H1 (cell line): ENCODE measurements at regions not wholly inside any gene's neighbourhood (a gene's known extent, or its start where the extent isn't known, plus 50 kb on each side); places are given as distances from the start of the nearest gene placed in this dataset.

Experiments
- CTCF ChIA-PET: fragments of 300-600 bp; sonication (Branson Sonifier 250); formaldehyde crosslinking; loops from one replicate; lab custom pipeline; 2021; ENCODE audit not compliant: partially characterized antibody; lab: Charles Lee
- POLR2A ChIA-PET: fragments of 300-600 bp; sonication (Branson Sonifier 250); formaldehyde crosslinking; loops from one replicate; lab custom pipeline; 2021; ENCODE audit warnings: inconsistent platforms; ENCODE audit not compliant: partially characterized antibody; lab: Charles Lee
- DNase-seq, 2 experiments: peaks; one replicate each; pipeline versions ENCODE4 v3.0.0 to v3.0.0-alpha.2; 2010 to 2022; ENCODE audit warnings: low spot score in 2 of 2, low read depth in 1 of 2, mixed read lengths in 1 of 2
- FAIRE-seq: peaks from 2 replicates; lab custom pipeline; 2011; peaks lifted over from hg19 to GRCh38; lab: Jason Lieb, UNC
- H2AFZ ChIP-seq: 2 replicates; pipeline ENCODE4 v1.8.1; 2012; ENCODE audit warnings: low read length, inconsistent platforms
- H2AK5ac ChIP-seq: 2 replicates; pipeline ENCODE4 v1.6.1; 2013; ENCODE audit warnings: low read depth, low read length
- H2BK120ac ChIP-seq: replicated peaks from 2 replicates; pipeline ENCODE3; 2013; ENCODE audit warnings: low read depth, low read length, inconsistent platforms
- H2BK12ac ChIP-seq: 2 replicates; pipeline ENCODE4 v1.6.1; 2013; ENCODE audit warnings: low read depth, low read length
- H2BK15ac ChIP-seq: 2 replicates; pipeline ENCODE4 v1.6.1; 2013; ENCODE audit warnings: low read length
- H2BK20ac ChIP-seq: 2 replicates; pipeline ENCODE4 v1.6.1; 2013; ENCODE audit warnings: low read length
- H2BK5ac ChIP-seq: 2 replicates; pipeline ENCODE4 v1.6.1; 2013; ENCODE audit warnings: low read depth, low read length
- H3K14ac ChIP-seq: 2 replicates; pipeline ENCODE4 v1.6.1; 2013; ENCODE audit warnings: inconsistent platforms; ENCODE audit not compliant: insufficient read length
- H3K18ac ChIP-seq: 2 replicates; pipeline ENCODE4 v1.6.1; 2013; ENCODE audit warnings: low read length; ENCODE audit errors: extremely low read depth
- H3K23ac ChIP-seq: 2 replicates; pipeline ENCODE4 v1.6.1; 2013; ENCODE audit warnings: inconsistent platforms; ENCODE audit not compliant: insufficient read length
- H3K23me2 ChIP-seq: 2 replicates; pipeline ENCODE4 v1.6.1; 2013; ENCODE audit warnings: low read depth, low read length
- H3K27ac ChIP-seq: 2 replicates; pipeline ENCODE4 v1.6.1; 2011; ENCODE audit warnings: low read depth, low read length, inconsistent platforms
- H3K27me3 ChIP-seq, 4 experiments: replicated peaks in 1 of 4; 1 replicate in 1 of 4; 2 replicates in 3 of 4; pipeline versions ENCODE4 v1.6.1 to v1.8.1; 2011 to 2013; ENCODE audit warnings: low read length in 3 of 4, mild to moderate bottlenecking in 3 of 4, inconsistent platforms in 2 of 4, mixed read lengths in 2 of 4, moderate library complexity in 1 of 4; ENCODE audit not compliant: control insufficient read depth in 3 of 4, insufficient read depth in 3 of 4; ENCODE audit errors: extremely low read depth in 1 of 4
- H3K36me3 ChIP-seq, 4 experiments: 2 replicates each; pipeline versions ENCODE4 v1.6.1 to v1.8.1; 2011 to 2013; ENCODE audit warnings: mild to moderate bottlenecking in 4 of 4, low read length in 3 of 4, moderate library complexity in 2 of 4, control low read depth in 1 of 4, inconsistent platforms in 1 of 4; ENCODE audit not compliant: insufficient read depth in 4 of 4, control insufficient read depth in 2 of 4
- H3K4ac ChIP-seq: replicated peaks from 2 replicates; pipeline ENCODE3; 2013; ENCODE audit warnings: low read length, low read depth, mixed read lengths, inconsistent platforms; ENCODE audit not compliant: insufficient read length
- H3K4me1 ChIP-seq, 4 experiments: replicated peaks in 1 of 4; 1 replicate in 1 of 4; 2 replicates in 3 of 4; pipeline versions ENCODE4 v1.6.1 to v1.8.1; 2011 to 2013; ENCODE audit warnings: low read length in 3 of 4, inconsistent platforms in 2 of 4, mixed read lengths in 1 of 4; ENCODE audit not compliant: insufficient read depth in 4 of 4, control insufficient read depth in 3 of 4
- H3K4me2 ChIP-seq, 2 experiments: 2 replicates each; pipeline versions ENCODE4 v1.6.1 to v1.8.1; 2011 to 2013; ENCODE audit warnings: low read depth in 2 of 2, low read length in 2 of 2, control low read depth in 1 of 2, inconsistent platforms in 1 of 2, mild to moderate bottlenecking in 1 of 2; ENCODE audit not compliant: insufficient read depth in 1 of 2
- H3K4me3 ChIP-seq, 4 experiments: fragments of 200-600, 300-600 bp in 1 of 4; sonication (generic), shearing (Covaris generic), sonication (Bioruptor Twin) in 1 of 4; 2 replicates each; pipeline versions ENCODE4 v1.5.1 to v1.8.1; 2011 to 2016; ENCODE audit warnings: low read length in 4 of 4, low read depth in 3 of 4, control low read depth in 2 of 4, inconsistent platforms in 2 of 4, mild to moderate bottlenecking in 2 of 4, mixed read lengths in 1 of 4, moderate library complexity in 1 of 4; ENCODE audit not compliant: insufficient read depth in 2 of 4; ENCODE audit errors: extremely low read depth in 1 of 4
- H3K56ac ChIP-seq: replicated peaks from 2 replicates; pipeline ENCODE3; 2013; ENCODE audit warnings: low read depth, mild to moderate bottlenecking, mixed read lengths, low read length, inconsistent platforms; ENCODE audit not compliant: insufficient read length
- H3K79me1 ChIP-seq: 2 replicates; pipeline ENCODE4 v1.6.1; 2013; ENCODE audit warnings: low read depth, low read length, control low read depth
- H3K79me2 ChIP-seq, 2 experiments: 2 replicates each; pipeline versions ENCODE4 v1.6.1 to v1.8.1; 2012 to 2013; ENCODE audit warnings: low read length in 2 of 2, mild to moderate bottlenecking in 2 of 2, inconsistent platforms in 1 of 2; ENCODE audit not compliant: insufficient read depth in 2 of 2, control insufficient read depth in 1 of 2
- H3K9ac ChIP-seq, 4 experiments: replicated peaks in 1 of 4; 1 replicate in 1 of 4; 2 replicates in 3 of 4; pipeline versions ENCODE4 v1.6.1 to v1.8.1; 2011 to 2013; ENCODE audit warnings: low read depth in 3 of 4, low read length in 3 of 4, control low read depth in 2 of 4, mild to moderate bottlenecking in 2 of 4, moderate library complexity in 2 of 4, inconsistent platforms in 1 of 4; ENCODE audit errors: extremely low read depth in 1 of 4
- H3K9me3 ChIP-seq, 2 experiments: 2 replicates each; pipeline versions ENCODE4 v1.6.1 to v1.8.1; 2012 to 2013; ENCODE audit warnings: mild to moderate bottlenecking in 2 of 2, moderate library complexity in 2 of 2, control low read depth in 1 of 2, inconsistent platforms in 1 of 2, low read depth in 1 of 2, low read length in 1 of 2, mixed read lengths in 1 of 2; ENCODE audit not compliant: insufficient read depth in 2 of 2
- H4K20me1 ChIP-seq, 2 experiments: replicated peaks in 1 of 2; 2 replicates each; pipeline versions ENCODE3 to v1.8.1; 2011 to 2013; ENCODE audit warnings: inconsistent platforms in 2 of 2, low read length in 2 of 2, mild to moderate bottlenecking in 1 of 2; ENCODE audit not compliant: insufficient read depth in 2 of 2, control insufficient read depth in 1 of 2
- H4K5ac ChIP-seq: 2 replicates; pipeline ENCODE4 v1.6.1; 2013; ENCODE audit warnings: low read length, low read depth, mixed read lengths, inconsistent platforms; ENCODE audit not compliant: insufficient read length
- H4K8ac ChIP-seq: 2 replicates; pipeline ENCODE4 v1.8.0; 2013; ENCODE audit warnings: mild to moderate bottlenecking, moderate library complexity, low read length, inconsistent platforms; ENCODE audit not compliant: insufficient read depth; ENCODE audit errors: extremely low read depth
- H4K91ac ChIP-seq: replicated peaks from 2 replicates; pipeline ENCODE3; 2013; ENCODE audit warnings: low read length, mixed read lengths, inconsistent platforms; ENCODE audit not compliant: insufficient read length
- BACH1 ChIP-seq: IDR thresholded peaks from 2 replicates; pipeline ENCODE4 v1.6.1; 2012; ENCODE audit warnings: low read length, improper control_type of control experiment
- BCL11A ChIP-seq, 2 experiments: IDR thresholded peaks; one replicate each; pipeline ENCODE4 v1.6.1; 2011; ENCODE audit warnings: low read depth in 2 of 2, low read length in 2 of 2, mild to moderate bottlenecking in 2 of 2
- CHD2 ChIP-seq: IDR thresholded peaks from 2 replicates; pipeline ENCODE4 v1.6.1; 2012; ENCODE audit warnings: low read length, improper control_type of control experiment
- E2F6 ChIP-seq: IDR thresholded peaks from 2 replicates; pipeline ENCODE4 v1.6.1; 2012; ENCODE audit warnings: inconsistent platforms
- EGR1 ChIP-seq: IDR thresholded peaks from 2 replicates; pipeline ENCODE4 v1.6.1; 2011; ENCODE audit warnings: low read depth, low read length, borderline replicate concordance
- KDM4A ChIP-seq: IDR thresholded peaks from one replicate; pipeline ENCODE4 v1.7.1; 2012; ENCODE audit warnings: low read depth, mild to moderate bottlenecking, moderate library complexity, low read length, inconsistent platforms; ENCODE audit not compliant: severe bottlenecking
- KDM5A ChIP-seq: fragments of 200-600 bp; IDR thresholded peaks from 2 replicates; pipeline ENCODE4 v1.7.1; 2012; ENCODE audit warnings: mild to moderate bottlenecking, low read length, inconsistent platforms, mixed read lengths
- POU5F1 ChIP-seq: IDR thresholded peaks from 2 replicates; pipeline ENCODE4 v1.6.1; 2011; ENCODE audit warnings: low read depth, mild to moderate bottlenecking, low read length, moderate library complexity
- RBBP5 ChIP-seq: IDR thresholded peaks from 2 replicates; pipeline ENCODE4 v1.7.1; 2012; ENCODE audit warnings: low read depth, mild to moderate bottlenecking, inconsistent platforms, low read length, moderate library complexity, borderline replicate concordance
- RXRA ChIP-seq: IDR thresholded peaks from 2 replicates; pipeline ENCODE4 v1.6.1; 2011; ENCODE audit warnings: low read depth, mild to moderate bottlenecking, low read length, moderate library complexity; ENCODE audit not compliant: insufficient read depth
- SIN3A ChIP-seq, 2 experiments: IDR thresholded peaks in 1 of 2; conservative IDR thresholded peaks in 1 of 2; 2 replicates each; pipeline ENCODE4 v1.6.1; 2011 to 2012; ENCODE audit warnings: low read length in 2 of 2, improper control_type of control experiment in 1 of 2, low read depth in 1 of 2, mild to moderate bottlenecking in 1 of 2
- SP1 ChIP-seq: IDR thresholded peaks from 2 replicates; pipeline ENCODE4 v1.6.1; 2011; ENCODE audit warnings: low read depth, low read length
- SRF ChIP-seq: IDR thresholded peaks from 2 replicates; pipeline ENCODE4 v1.6.1; 2011; ENCODE audit warnings: mild to moderate bottlenecking, low read depth, low read length, moderate library complexity
- TAF1 ChIP-seq: IDR thresholded peaks from 2 replicates; pipeline ENCODE4 v1.6.1; 2011; ENCODE audit warnings: mild to moderate bottlenecking, low read depth, low read length
- TAF7 ChIP-seq: optimal IDR thresholded peaks from 2 replicates; pipeline ENCODE3; 2011; ENCODE audit warnings: low read depth, mild to moderate bottlenecking, inconsistent platforms, low read length, moderate library complexity, borderline replicate concordance
- WGBS, 2 experiments: shearing (Covaris generic) in 1 of 2; methylation state at CpG; one replicate each; pipeline versions ENCODE4 v1.1.6 to v1.1.7; 2013 to 2015; ENCODE audit warnings: low lambda C conversion rate in 2 of 2, mixed read lengths in 2 of 2, inconsistent platforms in 1 of 2, low coverage in 1 of 2, missing lambda C conversion rate in 1 of 2; ENCODE audit not compliant: insufficient replicate concordance in 2 of 2, insufficient coverage in 1 of 2, insufficient read length in 1 of 2; ENCODE audit errors: extremely low coverage in 1 of 2, missing lambda C conversion rate in 1 of 2; 5-methylcytosine and 5-hydroxymethylcytosine counted together

GRCh38 chr2:174662459-174662858, 64.9 kb upstream of the WIPF1 start:
- no peak overlapping the region for H2AFZ ChIP-seq
- H3K79me2 ChIP-seq, result no peaks in the 10 kb centered on the region
- H4K8ac ChIP-seq, result no peak overlapping the region
- H3K27ac ChIP-seq, result no peak overlapping the region
- DNase-seq (no peak), FAIRE-seq (no peak)
- H3K27me3 ChIP-seq, result no peaks in the 10 kb centered on the region
- H3K56ac ChIP-seq, result no peak overlapping the region
- H3K4ac ChIP-seq, result no peak overlapping the region
- CTCF ChIA-PET, result interaction anchor here (0.6 to 0.9 kb wide), 2 partner anchors 36 to 322 kb away, joined by 3 read pairs; no protein-coding TSS in a partner anchor
- H3K79me1 ChIP-seq, result no peaks in the 10 kb centered on the region
- no peak overlapping the region for H2AK5ac ChIP-seq
- H3K4me1 ChIP-seq, result peaks cover 0 to 6% (median 1%) of the 10 kb centered on the region in 4 experiments; a peak in 3 of 7 replicates
- H2BK15ac ChIP-seq, result no peak overlapping the region
- H3K23ac ChIP-seq, result no peak overlapping the region
- H4K20me1 ChIP-seq, result no peaks in the 10 kb centered on the region
- H2BK20ac ChIP-seq, result no peak overlapping the region
- no peak overlapping the region for H2BK5ac ChIP-seq
- 90% methylated on average over 3 of the region's 3 CpGs; no CpG with 5 or more reads in 1 of the 2 experiments for WGBS, 2 experiments
- no peak overlapping the region for H4K91ac ChIP-seq
- H3K4me2 ChIP-seq, result no peak overlapping the region
- H3K18ac ChIP-seq, result no peak overlapping the region
- H3K9me3 ChIP-seq, result no peaks in the 10 kb centered on the region
- no peak overlapping the region for H4K5ac ChIP-seq
- no peaks in the 10 kb centered on the region for H3K23me2 ChIP-seq
- H2BK120ac ChIP-seq, result no peak overlapping the region
- H2BK12ac ChIP-seq, result no peak overlapping the region
- no peak for TF ChIP-seq SP1
- TF ChIP-seq E2F6, result no peak
- no peak for TF ChIP-seq BACH1
- TF ChIP-seq TAF7, result no peak
- no peak for TF ChIP-seq BCL11A (IDR thresholded peaks at IDR 0.05; ENCODE audit: low read depth in 2 of 2, low read length in 2 of 2)
- TF ChIP-seq EGR1, result no peak
- no peak for TF ChIP-seq KDM4A
- no peak for TF ChIP-seq SIN3A (conservative IDR thresholded peaks at IDR 0.05 in 1 of 2, IDR thresholded peaks at IDR 0.05 in 1 of 2; ENCODE audit: low read depth in 1 of 2, low read length in 2 of 2)
- TF ChIP-seq RBBP5, result no peak
- no peak for TF ChIP-seq POU5F1
- TF ChIP-seq SRF, result no peak
- TF ChIP-seq RXRA, result no peak
- TF ChIP-seq CHD2, result no peak
- TF ChIP-seq TAF1, result no peak
- no peak for TF ChIP-seq KDM5A
- no peak overlapping the region for H3K4me3 ChIP-seq
- POLR2A ChIA-PET, result no interaction called here
- no peak overlapping the region for H3K14ac ChIP-seq
- no peaks in the 10 kb centered on the region for H3K36me3 ChIP-seq
- H3K9ac ChIP-seq, result no peak overlapping the region
